Skeletal muscle satellite cell (primary cell): ENCODE measurements at regions not wholly inside any gene's neighbourhood (a gene's known extent, or its start where the extent isn't known, plus 50 kb on each side); places are given as distances from the start of the nearest gene placed in this dataset.

Experiments used
- H3K27me3 ChIP-seq: 2 replicates; pipeline ENCODE4 v1.7.0; 2013; ENCODE audit warnings: low read length; ENCODE audit not compliant: control insufficient read depth, insufficient read depth
- H3K36me3 ChIP-seq: 2 replicates; pipeline ENCODE4 v1.7.0; 2013; ENCODE audit warnings: mild to moderate bottlenecking, control low read depth, low read length; ENCODE audit not compliant: insufficient read depth
- H3K4me1 ChIP-seq: 2 replicates; pipeline ENCODE4 v1.7.0; 2013; ENCODE audit warnings: low read length; ENCODE audit not compliant: control insufficient read depth, insufficient read depth
- H3K4me2 ChIP-seq: 2 replicates; pipeline ENCODE4 v1.7.0; 2013; ENCODE audit warnings: mild to moderate bottlenecking, low read length
- H3K4me3 ChIP-seq: 2 replicates; pipeline ENCODE4 v1.7.0; 2013; ENCODE audit warnings: low read length
- H3K9ac ChIP-seq: 2 replicates; pipeline ENCODE4 v1.7.0; 2013; ENCODE audit warnings: mild to moderate bottlenecking, low read depth, low read length, moderate library complexity
- H3K9me3 ChIP-seq: replicated peaks from 2 replicates; pipeline ENCODE4 v1.7.0; 2013; ENCODE audit warnings: mild to moderate bottlenecking, control low read depth, low read length

GRCh38 chr22:34914846-34915245, 151.1 kb upstream of the ISX start:
- Histone ChIP-seq H3K36me3 (no peaks in the 10 kb centered on the region), H3K4me2 (no peak overlapping the region), H3K9me3 (peaks cover 3% of the 10 kb centered on the region), H3K4me1 (no peaks in the 10 kb centered on the region), H3K27me3 (no peaks in the 10 kb centered on the region), H3K4me3 (no peak overlapping the region), H3K9ac (no peak overlapping the region)

- Histone ChIP-seq H3K4me3 (no peak overlapping the region), H3K4me1 (no peaks in the 10 kb centered on the region), H3K36me3 (no peaks in the 10 kb centered on the region), H3K4me2 (no peak overlapping the region), H3K9ac (no peak overlapping the region), H3K9me3 (peaks cover 3% of the 10 kb centered on the region), H3K27me3 (no peaks in the 10 kb centered on the region)
These were observed 148.7 kb upstream of the ISX start for GRCh38 chr22:34917239-34917638.

- Histone ChIP-seq H3K36me3 (no peaks in the 10 kb centered on the region), H3K9ac (no peak overlapping the region), H3K27me3 (no peaks in the 10 kb centered on the region), H3K4me1 (no peaks in the 10 kb centered on the region), H3K4me2 (no peak overlapping the region), H3K4me3 (no peak overlapping the region), H3K9me3 (peaks cover 8% of the 10 kb centered on the region)
These were observed 134.9 kb upstream of the ISX start for GRCh38 chr22:34931026-34931425.

- Histone ChIP-seq H3K27me3 (no peaks in the 10 kb centered on the region), H3K9me3 (peaks cover 8% of the 10 kb centered on the region), H3K4me1 (no peaks in the 10 kb centered on the region), H3K9ac (no peak overlapping the region), H3K4me3 (no peak overlapping the region), H3K36me3 (no peaks in the 10 kb centered on the region), H3K4me2 (no peak overlapping the region)
These were observed 131.7 kb upstream of the ISX start for GRCh38 chr22:34934261-34934660.

GRCh38 chr22:34943830-34944229, 122.1 kb upstream of the ISX start:
- H3K36me3 ChIP-seq = no peaks in the 10 kb centered on the region
- no peak overlapping the region for H3K4me3 ChIP-seq
- no peaks in the 10 kb centered on the region for H3K4me1 ChIP-seq
- H3K4me2 ChIP-seq = no peak overlapping the region
- no peak overlapping the region for H3K9ac ChIP-seq
- H3K27me3 ChIP-seq = no peaks in the 10 kb centered on the region
- peaks cover 4% of the 10 kb centered on the region for H3K9me3 ChIP-seq

- Histone ChIP-seq H3K4me2 (no peak overlapping the region), H3K9ac (no peak overlapping the region), H3K27me3 (no peaks in the 10 kb centered on the region), H3K9me3 (no peaks in the 10 kb centered on the region), H3K4me3 (no peak overlapping the region), H3K4me1 (no peaks in the 10 kb centered on the region), H3K36me3 (no peaks in the 10 kb centered on the region)
These were observed 119.5 kb upstream of the ISX start for GRCh38 chr22:34946339-34946985.

DNA sequence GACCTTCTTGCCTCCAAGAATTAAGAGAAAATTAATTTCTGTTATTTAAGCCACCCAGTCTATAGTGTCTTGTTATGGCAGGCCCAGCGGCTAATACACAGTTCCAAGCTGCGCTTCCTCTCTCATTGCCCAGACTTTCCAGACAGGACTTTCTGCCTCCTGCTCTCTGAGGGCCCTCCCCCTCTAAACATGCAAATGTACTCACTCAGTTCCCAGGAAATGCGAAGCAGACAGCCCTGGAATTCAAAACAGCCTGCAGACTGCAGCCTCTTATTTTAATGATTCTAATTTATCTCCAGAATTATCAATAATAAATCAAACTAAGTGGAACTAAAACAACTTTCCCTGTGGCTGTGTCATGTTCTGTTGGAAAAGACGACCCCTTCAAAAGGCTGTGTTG, 115.5 kb upstream of the ISX start:
- H3K9me3 ChIP-seq = no peaks in the 10 kb centered on the region
- H3K4me2 ChIP-seq = no peak overlapping the region
- no peaks in the 10 kb centered on the region for H3K36me3 ChIP-seq
- no peaks in the 10 kb centered on the region for H3K27me3 ChIP-seq
- no peak overlapping the region for H3K9ac ChIP-seq
- H3K4me3 ChIP-seq = no peak overlapping the region
- no peaks in the 10 kb centered on the region for H3K4me1 ChIP-seq

DNA sequence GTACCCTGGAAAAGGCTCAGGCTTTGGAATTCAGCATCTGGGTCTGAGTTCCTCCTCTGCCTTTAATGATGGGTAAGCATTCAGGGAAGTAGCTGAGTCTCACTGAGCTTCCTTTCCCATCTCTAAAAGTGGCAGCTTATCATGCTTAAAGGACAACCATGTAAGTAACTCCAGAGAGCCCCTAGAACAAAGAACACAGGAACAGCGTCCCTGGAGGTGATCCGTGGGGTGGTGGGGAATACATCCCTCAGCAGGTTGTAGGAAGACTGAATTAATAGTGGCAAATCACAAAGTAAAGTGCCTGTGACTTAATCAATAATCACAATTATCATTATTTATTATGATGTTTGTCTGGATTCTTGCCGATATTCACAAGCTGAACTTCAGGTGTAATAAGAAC, 114.7 kb upstream of the ISX start:
- no peaks in the 10 kb centered on the region for H3K27me3 ChIP-seq
- H3K4me2 ChIP-seq = no peak overlapping the region
- H3K4me3 ChIP-seq = no peak overlapping the region
- no peak overlapping the region for H3K9ac ChIP-seq
- H3K36me3 ChIP-seq = no peaks in the 10 kb centered on the region
- no peaks in the 10 kb centered on the region for H3K4me1 ChIP-seq
- H3K9me3 ChIP-seq = no peaks in the 10 kb centered on the region

GRCh38 chr22:34960005-34960404, 106.0 kb upstream of the ISX start:
- Histone ChIP-seq H3K9me3 (no peaks in the 10 kb centered on the region), H3K27me3 (no peaks in the 10 kb centered on the region), H3K9ac (no peak overlapping the region), H3K4me1 (no peaks in the 10 kb centered on the region), H3K4me3 (no peak overlapping the region), H3K4me2 (no peak overlapping the region), H3K36me3 (no peaks in the 10 kb centered on the region)

GRCh38 chr22:34966980-34967565, 98.9 kb upstream of the ISX start:
- Histone ChIP-seq H3K9me3 (no peaks in the 10 kb centered on the region), H3K36me3 (no peaks in the 10 kb centered on the region), H3K4me3 (no peak overlapping the region), H3K4me2 (no peak overlapping the region), H3K27me3 (no peaks in the 10 kb centered on the region), H3K9ac (no peak overlapping the region), H3K4me1 (no peaks in the 10 kb centered on the region)

- Histone ChIP-seq H3K4me3 (no peak overlapping the region), H3K36me3 (no peaks in the 10 kb centered on the region), H3K9ac (no peak overlapping the region), H3K27me3 (no peaks in the 10 kb centered on the region), H3K4me2 (no peak overlapping the region), H3K4me1 (no peaks in the 10 kb centered on the region), H3K9me3 (no peaks in the 10 kb centered on the region)
These were observed 96.8 kb upstream of the ISX start for GRCh38 chr22:34969001-34969790.

GRCh38 chr22:34971456-34971855, 94.5 kb upstream of the ISX start:
- Histone ChIP-seq H3K9ac (no peak overlapping the region), H3K4me1 (no peaks in the 10 kb centered on the region), H3K4me3 (no peak overlapping the region), H3K9me3 (no peaks in the 10 kb centered on the region), H3K27me3 (no peaks in the 10 kb centered on the region), H3K36me3 (no peaks in the 10 kb centered on the region), H3K4me2 (no peak overlapping the region)
